ACHN (cell line): ENCODE measurements at regions not wholly inside any gene's neighbourhood (a gene's known extent, or its start where the extent isn't known, plus 50 kb on each side); places are given as distances from the start of the nearest gene placed in this dataset.

Experiments used
- DNase-seq: peaks from one replicate; pipeline ENCODE4 v3.0.0-alpha.2; 2015
- in situ Hi-C: cut with HindIII; loops from 2 replicates; pipeline ENCODE4 v1.10.0; 2017; ENCODE audit warnings: low sequenced_read_pairs, low pct_ligation_motif_present, low pct_unique_long_range_greater_than_20kb

- no peak for DNase-seq
- in situ Hi-C loops: no loop called here
Observed at GRCh38 chr10:62453274-62453673, 79.1 kb downstream of the ZNF365 start.

GRCh38 chr10:62454687-62455397 is 80.7 kb downstream of the ZNF365 start:
- DNase-seq: peak; percentile 68
- in situ Hi-C loops: no loop called here

- no peak for DNase-seq
- in situ Hi-C loops: no loop called here
Observed at GRCh38 chr10:62456611-62457101, 82.5 kb downstream of the ZNF365 start.

GRCh38 chr10:62457196-62457595 is 83.0 kb downstream of the ZNF365 start:
- in situ Hi-C loops: no loop called here
- no peak for DNase-seq

GRCh38 chr10:62457598-62457997 is 83.4 kb downstream of the ZNF365 start:
- DNase-seq: no peak
- in situ Hi-C loops: no loop called here

- DNase-seq: no peak
- in situ Hi-C loops: no loop called here
Observed at GRCh38 chr10:62459072-62459471, 84.9 kb downstream of the ZNF365 start.

- in situ Hi-C loops: no loop called here
- no peak for DNase-seq
Observed at GRCh38 chr10:62459500-62459899, 85.3 kb downstream of the ZNF365 start.

- in situ Hi-C loops: no loop called here
- no peak for DNase-seq
Observed at GRCh38 chr10:62460393-62460792, 86.2 kb downstream of the ZNF365 start.

GRCh38 chr10:62461120-62461519 is 87.0 kb downstream of the ZNF365 start:
- in situ Hi-C loops: no loop called here
- DNase-seq: no peak

GRCh38 chr10:62462461-62462860 is 88.3 kb downstream of the ZNF365 start:
- DNase-seq: no peak

GRCh38 chr10:62463364-62463763 is 89.2 kb downstream of the ZNF365 start:
- in situ Hi-C loops: no loop called here
- DNase-seq: no peak

More at GRCh38 chr10:62462461-62462860, 88.3 kb downstream of the ZNF365 start:
- in situ Hi-C loops: no loop called here

GRCh38 chr10:62464308-62464707 is 90.1 kb downstream of the ZNF365 start:
- in situ Hi-C loops: no loop called here
- no peak for DNase-seq

- in situ Hi-C loops: no loop called here
- no peak for DNase-seq
Observed at GRCh38 chr10:62466590-62466989, 92.4 kb downstream of the ZNF365 start.

- in situ Hi-C loops: no loop called here
- no peak for DNase-seq
Observed at GRCh38 chr10:62467527-62467926, 93.4 kb downstream of the ZNF365 start.

GRCh38 chr10:62471711-62472110 is 97.5 kb downstream of the ZNF365 start:
- in situ Hi-C loops: no loop called here
- no peak for DNase-seq

- no peak for DNase-seq
- in situ Hi-C loops: no loop called here
Observed at GRCh38 chr10:62473241-62473640, 99.1 kb downstream of the ZNF365 start.

GRCh38 chr10:62475551-62475950 is 101.4 kb downstream of the ZNF365 start:
- in situ Hi-C loops: no loop called here
- no peak for DNase-seq

- DNase-seq: no peak
- in situ Hi-C loops: no loop called here
Observed at GRCh38 chr10:62479523-62479922, 105.4 kb downstream of the ZNF365 start.

- no peak for DNase-seq
- in situ Hi-C loops: no loop called here
Observed at GRCh38 chr10:62480196-62480595, 106.0 kb downstream of the ZNF365 start.

GRCh38 chr10:62482581-62482980 is 108.4 kb downstream of the ZNF365 start:
- in situ Hi-C loops: no loop called here

More at GRCh38 chr10:62482581-62482980, 108.4 kb downstream of the ZNF365 start:
- DNase-seq: no peak
